NCI-H345 (cell line): ENCODE measurements at regions not wholly inside any gene's neighbourhood (a gene's known extent, or its start where the extent isn't known, plus 50 kb on each side); places are given as distances from the start of the nearest gene placed in this dataset.

Experiments
- DNase-seq: peaks from one replicate; lab custom pipeline; 2025; lab: John Stamatoyannopoulos, UW

- no peak for DNase-seq
Measured at GRCh38 chr9:23441275-23441674, 384.8 kb downstream of the ELAVL2 start.

GRCh38 chr9:23444658-23445057 lies 381.4 kb downstream of the ELAVL2 start:
- no peak for DNase-seq

DNA sequence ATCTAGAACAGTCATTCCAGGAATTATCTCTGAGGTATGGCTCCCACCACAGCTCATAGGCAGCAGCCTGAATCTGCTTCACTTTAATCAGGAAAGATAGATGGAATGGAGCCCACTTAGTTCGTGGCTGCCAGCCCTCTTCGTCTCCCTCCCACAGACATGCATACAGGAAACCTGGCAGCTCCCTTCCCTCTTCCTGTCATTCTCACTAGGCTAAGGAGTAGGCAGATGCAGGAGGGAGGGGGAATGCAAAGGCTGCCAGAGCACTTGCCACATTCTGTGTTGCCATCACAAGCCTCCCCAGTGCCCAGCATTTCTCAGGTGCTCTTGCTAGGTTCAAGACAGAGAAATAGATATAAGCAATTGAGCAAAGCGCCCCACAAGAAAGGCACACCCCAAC lies 378.9 kb downstream of the ELAVL2 start:
- DNase-seq = no peak

GRCh38 chr9:23447944-23448343 lies 378.1 kb downstream of the ELAVL2 start:
- no peak for DNase-seq

- DNase-seq = no peak
Measured at GRCh38 chr9:23451802-23452418, 374.1 kb downstream of the ELAVL2 start.

DNA sequence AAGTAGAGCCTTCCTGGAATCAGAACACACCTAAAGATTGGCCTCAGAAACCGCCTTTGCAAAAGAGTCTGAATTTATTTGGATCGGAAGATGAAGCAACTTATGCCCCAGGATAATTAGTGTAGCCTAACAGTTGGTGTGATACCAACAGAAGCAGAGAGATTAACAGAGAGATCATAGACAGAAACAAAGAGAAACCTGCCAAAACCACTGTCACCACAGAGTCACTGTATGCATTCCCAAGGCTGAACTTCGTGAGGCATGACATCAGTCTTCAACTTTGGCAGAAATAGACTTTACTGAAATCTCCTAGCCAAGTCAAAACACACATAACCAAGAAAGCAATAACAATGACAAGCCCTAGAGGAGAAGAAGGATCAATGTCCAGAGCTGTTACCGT lies 361.8 kb downstream of the ELAVL2 start:
- no peak for DNase-seq

DNA sequence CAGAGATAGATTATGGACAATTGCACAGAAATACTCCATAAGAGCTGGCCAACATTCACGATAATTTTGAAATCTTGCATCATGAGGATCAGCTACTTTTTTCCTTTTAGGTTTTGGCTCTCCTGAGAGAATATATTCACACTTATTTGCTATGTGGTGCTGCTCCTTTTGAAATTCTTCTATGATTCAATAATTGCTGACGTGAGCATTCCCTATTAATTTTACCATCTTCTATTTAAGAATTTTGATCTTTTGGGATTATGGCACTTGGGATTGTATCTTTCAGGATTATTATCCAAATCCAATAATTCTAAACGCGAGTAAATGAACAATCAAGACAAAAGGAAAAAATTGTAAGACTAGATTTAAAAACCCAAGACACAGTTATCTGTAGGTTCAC lies 358.8 kb downstream of the ELAVL2 start:
- DNase-seq = no peak

GRCh38 chr9:23477908-23478307 lies 348.1 kb downstream of the ELAVL2 start:
- no peak for DNase-seq

DNA sequence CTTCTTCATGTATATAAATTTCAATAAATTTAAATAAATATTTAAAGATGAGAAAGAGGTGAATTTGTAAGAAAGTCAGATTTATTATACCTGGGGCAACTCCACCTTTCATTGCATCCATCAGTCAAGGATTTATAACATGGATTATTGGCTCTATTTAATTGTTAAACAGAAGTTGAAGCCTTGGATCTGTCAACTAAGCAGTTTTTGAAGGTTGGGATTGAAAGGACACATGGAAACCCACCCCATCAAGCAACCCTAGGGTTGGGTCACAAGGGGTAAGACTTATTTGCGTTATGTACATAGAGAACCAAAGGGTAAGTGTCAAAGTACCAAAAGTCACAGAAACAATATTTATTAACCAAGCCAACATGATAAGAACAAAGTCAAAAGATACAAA lies 342.5 kb downstream of the ELAVL2 start:
- no peak for DNase-seq

DNA sequence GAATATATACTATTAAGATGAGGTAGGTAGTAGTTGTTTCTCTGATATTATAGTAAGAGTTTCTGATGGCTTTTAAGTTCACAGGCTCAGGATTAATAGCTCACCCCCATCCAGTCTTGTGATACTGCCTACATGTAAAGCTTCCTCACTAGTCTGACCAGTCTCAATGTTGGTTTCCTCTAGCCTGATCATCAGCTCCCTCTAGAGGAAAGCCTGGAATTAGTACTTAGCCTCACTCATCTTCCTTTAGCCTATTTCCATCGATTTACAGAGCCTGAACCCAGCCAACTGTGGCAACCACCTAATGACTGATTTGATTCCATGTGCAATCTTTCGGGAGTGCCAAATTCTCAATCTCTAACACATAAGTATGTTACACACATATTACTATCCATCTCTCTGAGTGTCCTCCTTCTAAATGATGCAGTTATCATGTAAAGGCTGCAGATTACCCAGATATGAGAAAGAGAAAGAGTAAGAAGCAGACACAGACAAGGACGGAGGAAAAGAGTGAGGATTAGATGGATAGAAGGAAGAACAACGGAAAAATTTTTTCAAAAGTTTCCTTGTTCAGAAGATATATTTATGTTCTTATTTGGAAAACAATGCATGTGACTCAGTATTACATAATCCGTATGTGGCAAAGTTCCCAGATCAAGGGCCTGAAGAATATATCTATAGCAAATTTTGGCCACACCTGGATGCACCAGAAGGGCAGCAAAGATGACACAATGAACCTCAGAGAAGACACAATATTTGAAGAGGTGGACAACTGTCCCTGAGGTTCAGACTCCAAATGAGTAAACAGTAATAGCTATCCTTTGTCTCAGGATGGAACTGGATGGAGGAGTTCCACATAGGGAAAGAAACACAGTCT lies 333.7 kb downstream of the ELAVL2 start:
- DNase-seq = peak; percentile 0

DNA sequence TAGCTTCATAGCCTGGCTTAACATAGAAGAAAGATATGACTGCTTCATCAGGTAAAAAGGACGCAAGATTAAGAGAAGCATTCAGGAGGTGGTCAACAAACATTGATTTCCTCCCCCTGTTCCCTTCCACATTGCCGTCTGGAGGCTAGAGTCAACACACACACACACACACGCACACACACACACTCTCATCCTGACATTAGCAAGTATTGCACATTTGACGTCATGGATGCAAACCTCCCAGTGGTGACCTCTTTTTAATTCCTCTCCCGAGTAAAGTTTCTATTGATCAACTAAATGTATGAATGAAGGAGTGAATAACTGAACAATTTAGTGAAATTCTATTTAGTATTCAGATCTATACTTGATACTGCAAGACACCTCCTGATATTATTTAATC lies 332.8 kb downstream of the ELAVL2 start:
- DNase-seq = no peak

DNA sequence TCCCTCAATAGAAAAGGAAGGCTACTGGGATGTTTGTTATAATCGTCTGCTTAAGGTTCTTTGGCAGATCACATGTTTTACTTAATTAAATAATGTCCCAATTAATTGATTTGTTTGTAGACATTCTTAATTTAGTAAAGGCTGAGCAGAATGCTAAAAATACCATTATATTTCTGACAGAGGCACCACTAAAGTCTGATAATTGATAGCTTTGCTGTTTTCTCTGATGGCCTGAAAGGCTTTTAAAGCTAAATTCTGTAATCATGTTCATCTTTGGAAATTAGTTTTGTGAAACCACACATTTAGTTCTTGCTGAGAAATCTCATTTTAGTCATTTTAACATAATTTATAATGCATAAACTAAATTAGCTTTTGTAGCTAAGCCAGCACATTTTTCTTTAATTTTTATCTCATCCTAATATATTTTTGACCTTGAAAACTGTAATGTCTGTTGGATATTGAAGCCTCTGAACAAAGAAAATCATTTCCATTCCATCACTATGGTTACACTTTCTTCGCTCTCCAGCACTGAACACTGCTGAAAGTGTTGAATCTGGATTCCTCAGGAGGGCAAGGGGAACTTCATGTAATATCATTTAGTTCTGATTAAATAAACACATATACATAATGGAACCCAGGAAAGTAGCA lies 329.4 kb downstream of the ELAVL2 start:
- DNase-seq = no peak

GRCh38 chr9:23497137-23497504 lies 328.9 kb downstream of the ELAVL2 start:
- no peak for DNase-seq

DNA sequence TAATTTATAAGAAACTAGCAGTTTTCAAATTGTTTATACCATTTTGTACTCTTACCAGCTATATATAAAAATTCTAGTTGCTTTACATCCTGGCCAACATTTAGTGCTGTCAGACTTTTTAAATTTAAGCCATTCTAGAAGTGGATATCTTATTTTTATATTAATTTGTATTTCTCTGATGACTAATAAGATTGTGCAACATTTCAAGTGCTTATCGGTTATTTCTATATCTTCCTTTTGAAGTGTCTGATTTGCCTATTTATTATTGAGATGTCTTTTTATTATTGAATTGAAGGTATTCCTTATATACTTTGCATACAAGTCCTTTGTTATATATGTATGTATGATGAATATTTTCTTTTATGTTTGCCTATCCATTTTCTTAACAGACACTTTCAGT lies 324.0 kb downstream of the ELAVL2 start:
- no peak for DNase-seq

- no peak for DNase-seq
Measured at GRCh38 chr9:23522952-23523351, 303.1 kb downstream of the ELAVL2 start.

DNA sequence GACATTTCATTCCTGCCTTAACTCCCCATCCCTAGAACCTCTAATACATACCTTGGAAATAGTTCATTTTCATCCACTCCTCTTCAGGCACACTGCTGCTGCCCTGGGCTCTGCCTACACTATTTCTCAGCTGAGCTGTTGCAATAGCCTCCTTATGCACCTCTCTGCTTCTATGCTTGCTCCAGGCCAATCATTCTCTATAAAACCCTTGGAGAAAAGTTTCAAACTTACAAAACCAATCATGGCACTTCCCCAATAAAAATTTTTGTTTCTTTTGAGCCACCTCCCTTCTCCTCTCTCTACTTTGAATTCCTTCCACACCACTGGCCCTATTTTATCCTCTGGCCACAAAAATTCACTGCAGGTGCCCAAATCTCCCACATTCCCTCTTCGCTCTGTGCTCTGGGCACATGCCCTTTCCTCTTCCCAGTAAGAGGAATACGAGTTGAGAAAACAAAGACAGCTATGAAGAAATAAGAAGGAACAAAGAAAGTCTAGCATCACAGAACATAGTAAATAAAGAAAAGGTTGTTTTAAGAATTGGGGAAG lies 301.4 kb downstream of the ELAVL2 start:
- DNase-seq = no peak

DNA sequence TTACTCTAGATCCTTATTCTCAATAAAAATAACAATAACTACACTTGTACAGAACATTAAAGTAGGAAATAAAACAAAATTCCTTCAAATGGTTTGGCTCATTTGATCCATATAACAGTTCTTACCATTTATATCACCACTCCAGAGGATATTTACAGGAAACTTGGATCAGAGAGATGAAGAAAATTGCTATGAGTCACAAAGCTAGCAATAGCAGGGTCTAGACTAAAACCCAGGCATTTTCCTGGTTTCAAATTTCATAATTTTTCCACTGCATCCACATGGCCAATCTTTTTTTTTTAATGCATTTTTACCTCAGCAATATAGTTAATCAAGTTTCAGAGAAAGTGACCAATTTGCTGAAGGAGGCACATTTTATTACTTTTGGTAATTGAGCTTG lies 299.2 kb downstream of the ELAVL2 start:
- DNase-seq = no peak

- no peak for DNase-seq
Measured at GRCh38 chr9:23532282-23532681, 293.8 kb downstream of the ELAVL2 start.

DNA sequence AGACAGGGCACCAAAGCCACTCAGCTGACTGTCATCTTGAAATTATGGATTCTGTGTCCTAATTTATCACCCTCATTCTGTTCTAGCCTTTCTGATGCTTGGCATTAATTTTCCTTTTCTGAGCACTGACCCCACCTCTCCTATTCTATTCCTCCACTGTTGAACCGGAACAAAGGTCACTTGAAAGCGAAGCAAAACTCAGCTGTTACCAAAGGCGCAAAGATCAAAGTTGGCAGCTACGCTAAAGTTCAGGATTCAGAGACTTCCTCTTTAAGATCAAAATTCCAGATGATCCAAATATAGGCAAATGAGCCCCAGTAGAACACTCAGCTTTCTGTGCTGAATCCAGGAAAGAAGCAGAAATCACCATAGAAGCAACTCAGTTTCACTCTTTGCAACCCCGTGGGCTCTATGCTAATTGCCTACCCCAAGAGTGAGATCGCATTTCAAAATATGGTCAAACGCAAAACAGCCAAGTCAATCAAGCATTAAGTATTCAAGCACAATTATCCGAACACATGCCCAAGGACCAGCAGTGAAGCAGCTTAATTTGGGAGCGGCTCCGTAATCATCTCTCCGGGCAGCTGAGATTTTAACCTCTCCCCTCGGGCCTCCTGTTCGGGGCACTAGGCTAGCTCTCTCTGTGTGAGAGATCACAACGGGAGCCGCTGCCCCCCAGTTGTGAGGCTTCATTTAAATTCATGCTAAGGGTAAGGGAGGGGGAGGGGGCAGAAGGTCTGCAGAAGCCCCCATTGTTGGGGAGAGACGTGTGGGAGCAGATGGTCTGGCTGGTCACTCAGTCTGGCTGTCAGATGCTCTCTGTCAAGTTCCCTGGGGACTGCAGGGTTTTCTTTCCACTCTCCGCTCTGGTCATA lies 288.6 kb downstream of the ELAVL2 start:
- DNase-seq = no peak

- no peak for DNase-seq
Measured at GRCh38 chr9:23538067-23538402, 288.0 kb downstream of the ELAVL2 start.

- DNase-seq = no peak
Measured at GRCh38 chr9:23538461-23539003, 287.5 kb downstream of the ELAVL2 start.

DNA sequence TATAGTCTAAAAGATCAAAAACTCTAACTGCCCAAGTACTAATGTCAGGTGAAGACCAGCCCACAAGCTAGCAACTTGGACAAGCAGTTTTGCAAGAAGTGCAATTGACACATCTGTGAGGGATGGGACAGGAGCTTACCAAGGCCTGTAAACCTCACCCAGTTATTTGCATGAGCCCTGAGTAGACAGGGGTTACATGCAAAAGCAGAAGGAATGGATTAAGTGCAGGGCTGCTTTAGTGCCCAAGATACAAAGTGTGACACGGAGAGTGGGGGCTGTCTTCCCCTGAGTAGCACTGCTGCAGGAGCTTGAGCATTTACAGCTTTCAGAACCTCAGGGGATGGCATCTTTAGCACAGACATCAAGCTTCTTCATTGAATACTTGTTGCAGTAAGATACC lies 286.7 kb downstream of the ELAVL2 start:
- DNase-seq = no peak
